Suppressor macrophage treated with lipopolysaccharide for 1 hour (primary cell): ENCODE measurements at regions not wholly inside any gene's neighbourhood (a gene's known extent, or its start where the extent isn't known, plus 50 kb on each side); places are given as distances from the start of the nearest gene placed in this dataset.

Experiments used
- DNase-seq, 3 donors: peaks; one replicate each; pipeline ENCODE4 v3.0.0-alpha.2; 2020 to 2022

DNA sequence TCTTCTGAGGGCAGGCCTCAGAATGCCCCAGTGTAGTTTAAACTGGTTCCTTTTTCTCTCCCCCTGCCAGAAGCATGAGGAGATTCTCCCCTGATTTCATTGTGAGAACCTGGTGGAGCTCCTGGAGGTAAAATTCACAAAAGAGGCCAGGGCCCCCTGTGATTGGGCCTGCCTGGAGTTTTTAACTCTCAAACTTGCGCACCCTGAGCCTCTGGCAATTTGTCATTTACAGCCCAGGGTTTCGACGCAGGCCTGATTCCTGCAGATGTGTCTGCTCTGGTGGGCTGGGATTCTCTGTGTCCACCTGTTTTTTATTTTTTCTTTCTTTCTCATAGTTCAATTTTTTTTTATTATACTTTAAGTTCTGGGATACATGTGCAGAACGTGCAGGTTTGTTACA lies 157.9 kb downstream of the ASB1 start:
- DNase-seq, result no peak

DNA sequence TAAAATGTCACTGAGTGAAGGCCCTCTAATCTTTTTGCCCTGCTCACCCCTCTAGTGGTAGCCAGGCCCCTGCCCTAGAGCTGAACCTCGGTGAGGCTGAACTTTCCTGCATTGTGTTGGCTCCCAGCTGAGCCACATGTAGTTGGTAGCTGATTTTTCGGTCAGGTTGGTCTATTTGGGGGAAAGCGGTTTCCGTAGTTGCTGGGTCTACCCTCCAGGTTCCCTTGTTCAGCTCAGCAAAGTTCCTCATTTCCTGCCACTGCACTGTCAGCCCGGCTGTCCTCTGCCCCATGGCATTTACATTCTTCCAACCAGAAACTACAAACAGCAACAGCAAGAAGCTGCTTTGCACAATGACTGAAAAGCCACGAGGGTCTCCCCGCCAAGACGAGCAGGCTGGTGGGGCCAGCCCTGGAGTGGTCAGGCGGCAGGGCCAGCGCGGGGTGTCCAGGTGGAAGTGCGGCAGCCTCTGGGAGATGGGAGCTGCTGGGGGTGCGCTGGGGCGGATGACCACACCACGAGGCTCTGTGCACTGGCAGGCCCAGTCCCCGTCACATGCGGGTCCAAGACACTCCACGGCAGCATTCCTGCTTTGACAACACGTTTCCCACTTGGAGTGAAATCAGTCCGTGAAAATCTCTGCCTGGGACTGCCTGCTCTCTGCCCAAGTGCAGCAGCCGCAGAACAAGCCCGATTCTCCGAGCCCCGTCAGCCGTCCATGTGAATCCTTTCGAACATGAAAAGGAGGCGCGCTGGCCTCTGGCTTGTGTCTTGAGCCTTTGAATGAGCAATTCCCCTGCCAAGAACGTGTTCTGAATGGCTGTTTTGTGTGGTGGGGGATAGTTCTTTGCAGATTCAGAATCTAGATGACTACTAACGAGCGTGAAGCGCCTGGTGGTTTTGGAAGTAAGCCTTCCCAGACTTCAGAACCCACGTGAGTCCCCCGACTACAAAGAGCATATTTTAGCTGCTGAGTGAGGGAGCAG lies 159.4 kb downstream of the ASB1 start:
- no peak for DNase-seq

DNA sequence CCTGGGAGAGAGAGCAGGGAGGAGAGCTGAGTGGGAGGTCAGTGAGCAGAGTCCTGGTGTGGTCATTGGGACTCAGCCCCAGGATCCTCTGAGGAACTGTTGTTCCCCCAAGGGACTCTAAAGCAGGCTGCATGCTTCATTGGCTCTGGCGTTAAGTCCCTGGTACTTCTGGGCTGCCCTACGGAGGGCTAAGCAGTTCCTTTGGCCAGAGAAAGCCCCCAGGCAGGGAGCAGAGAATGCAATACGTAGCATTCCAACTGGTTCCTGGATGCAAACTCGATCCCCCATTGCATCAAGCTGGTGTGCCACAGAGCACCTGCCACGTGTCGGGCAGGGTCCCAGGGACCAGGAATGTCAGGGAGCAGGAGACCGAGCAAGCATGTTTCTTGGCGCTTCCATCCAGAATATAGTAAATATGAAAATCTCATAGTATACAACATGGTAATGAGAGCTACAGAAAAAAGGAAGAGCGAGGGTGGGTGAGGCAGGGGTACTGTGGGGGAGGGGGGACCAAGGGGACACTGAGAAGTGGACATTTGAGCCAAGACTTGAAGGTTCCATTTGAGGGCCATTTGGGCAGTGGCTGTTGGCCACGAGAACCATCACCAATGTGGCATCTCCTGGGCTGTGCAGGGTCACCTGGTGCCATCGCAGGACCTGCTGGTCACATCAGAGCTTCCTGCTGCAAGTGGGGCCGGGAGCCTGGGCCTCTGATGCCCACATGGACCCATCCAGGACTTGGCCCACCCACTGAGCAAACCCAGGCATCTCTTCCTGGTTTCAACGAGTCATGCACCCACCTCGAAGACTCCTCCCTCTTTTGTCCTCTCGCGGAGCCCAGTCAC lies 160.4 kb downstream of the ASB1 start:
- DNase-seq, result peak in 1 of 3 donors; percentile 8

DNA sequence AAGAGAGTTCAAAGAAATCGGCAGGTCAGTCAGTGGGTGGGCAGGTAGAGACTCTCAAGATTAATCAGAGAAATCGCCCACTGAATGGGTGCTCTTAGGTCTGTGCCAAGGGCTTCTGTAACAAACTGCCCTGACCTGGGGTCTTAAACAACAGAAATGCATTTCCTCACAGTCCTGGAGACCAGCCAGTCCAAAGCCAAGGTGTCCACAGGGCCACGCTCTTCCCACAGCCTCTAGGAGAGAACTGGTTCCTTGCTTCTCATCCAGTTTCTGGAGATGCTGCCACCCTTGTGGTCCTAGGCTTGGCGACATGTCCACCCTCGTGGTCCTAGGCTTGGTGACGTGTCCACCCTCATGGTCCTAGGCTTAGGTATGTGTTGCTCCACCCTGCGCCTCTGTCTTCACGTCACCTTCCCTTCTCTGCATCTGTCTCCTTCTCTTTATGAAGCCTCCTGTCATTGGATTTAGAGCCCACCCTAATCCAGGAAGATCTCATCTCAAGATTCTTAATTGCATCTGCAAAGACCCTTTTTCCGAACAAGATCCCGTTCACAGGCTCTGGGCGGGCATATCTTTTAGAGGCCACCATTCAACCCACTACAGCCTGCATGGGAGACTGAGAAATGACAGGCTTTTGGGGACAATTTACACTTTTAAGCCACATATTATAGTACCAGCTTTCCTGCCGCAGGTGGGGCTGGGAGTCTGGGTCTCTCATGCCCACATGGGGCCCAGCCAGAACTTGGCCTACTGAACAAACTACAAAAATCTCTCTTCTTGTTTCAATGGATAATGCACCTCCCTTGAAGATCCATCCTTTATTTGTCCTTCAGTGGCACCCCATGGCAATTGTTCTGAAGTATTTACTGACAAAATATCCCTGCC lies 161.3 kb downstream of the ASB1 start:
- no peak for DNase-seq

- DNase-seq, result no peak
These were observed 163.1 kb downstream of the ASB1 start for GRCh38 chr2:238589591-238590460.

DNA sequence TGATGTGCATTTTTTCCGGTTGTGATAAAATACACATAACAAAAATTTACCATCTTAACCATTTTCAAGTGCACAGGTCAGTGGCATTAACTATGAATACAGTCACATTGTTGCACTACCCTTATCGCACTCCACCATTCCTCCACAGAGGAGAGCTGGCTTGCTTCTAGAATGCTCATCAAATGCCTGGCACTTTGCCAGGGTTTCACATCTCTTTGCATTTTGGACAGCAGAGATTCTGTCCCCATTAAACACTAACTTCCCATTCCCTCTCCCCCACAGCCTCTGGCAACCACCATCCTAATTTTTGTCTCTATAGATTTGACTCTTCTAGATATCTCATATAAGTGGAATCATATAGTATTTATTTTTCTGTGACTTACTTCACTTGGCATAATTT lies 165.0 kb downstream of the ASB1 start:
- DNase-seq, result no peak

- no peak for DNase-seq
These were observed 166.5 kb downstream of the ASB1 start for GRCh38 chr2:238593236-238593635.

DNA sequence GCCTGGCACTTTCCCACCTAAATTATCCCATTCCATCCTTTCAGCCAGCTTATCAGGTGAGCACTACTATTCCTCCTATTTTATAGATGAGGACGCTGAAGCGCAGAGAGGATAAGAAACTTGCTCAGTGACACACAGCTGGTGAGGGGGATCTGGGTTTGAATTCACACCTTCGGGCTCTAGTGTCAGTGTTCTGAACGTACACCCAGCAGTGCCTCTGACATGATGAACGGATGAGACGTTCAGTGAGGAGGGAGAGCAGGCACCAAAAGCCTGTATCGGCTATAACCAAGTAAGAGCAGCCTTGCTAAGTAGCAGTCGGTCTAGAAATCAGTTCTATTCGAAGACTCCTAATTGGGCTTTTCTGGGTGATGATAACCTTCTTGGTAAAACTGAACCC lies 167.0 kb downstream of the ASB1 start:
- no peak for DNase-seq

DNA sequence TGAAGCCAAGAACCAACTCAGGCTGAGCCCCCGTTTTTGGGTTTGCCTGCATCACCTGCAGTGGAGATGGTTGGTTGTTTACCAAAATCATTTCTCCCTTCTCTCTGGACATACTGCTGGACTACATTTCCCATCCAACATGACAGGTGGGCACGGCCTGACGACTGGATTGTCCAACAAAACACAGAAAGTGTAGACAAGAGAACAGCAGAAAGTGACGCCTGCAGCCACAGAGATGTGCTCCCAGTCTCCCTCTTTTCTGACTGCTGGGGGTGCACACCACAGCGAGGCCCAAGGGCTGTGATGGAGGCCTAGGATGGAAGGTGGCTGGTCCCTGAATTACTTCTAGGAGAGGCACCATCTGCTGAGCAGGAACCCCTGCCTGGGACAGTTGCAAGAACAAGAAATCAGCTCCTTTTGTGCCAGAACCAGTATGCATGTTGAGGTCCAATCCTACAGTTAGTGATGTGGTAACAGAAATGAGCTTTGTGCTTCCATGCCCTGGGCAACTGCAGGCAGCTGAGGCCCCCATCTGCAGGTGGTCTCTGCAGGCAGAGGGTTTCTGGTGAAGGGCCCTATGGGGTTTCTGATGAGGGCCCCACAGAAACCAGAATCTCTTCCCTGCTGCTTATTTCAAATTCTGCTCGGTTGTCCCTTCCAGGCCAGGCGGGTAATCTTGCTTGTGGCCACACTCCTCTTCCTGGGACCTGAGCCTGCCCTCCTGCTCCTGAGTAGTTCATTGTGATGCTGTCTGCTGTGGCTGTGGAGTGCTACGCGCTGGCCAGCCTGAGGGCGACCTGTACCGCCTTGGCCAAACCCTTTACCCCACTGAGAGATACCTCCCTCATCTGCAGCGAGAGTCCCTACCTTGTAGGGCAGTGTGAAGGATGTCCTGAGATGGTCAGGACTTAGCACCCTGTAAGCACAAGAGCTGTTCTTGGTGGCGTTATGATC lies 168.3 kb downstream of the ASB1 start:
- no peak for DNase-seq

GRCh38 chr2:238595750-238596570 lies 169.2 kb downstream of the ASB1 start:
- DNase-seq, result no peak

DNA sequence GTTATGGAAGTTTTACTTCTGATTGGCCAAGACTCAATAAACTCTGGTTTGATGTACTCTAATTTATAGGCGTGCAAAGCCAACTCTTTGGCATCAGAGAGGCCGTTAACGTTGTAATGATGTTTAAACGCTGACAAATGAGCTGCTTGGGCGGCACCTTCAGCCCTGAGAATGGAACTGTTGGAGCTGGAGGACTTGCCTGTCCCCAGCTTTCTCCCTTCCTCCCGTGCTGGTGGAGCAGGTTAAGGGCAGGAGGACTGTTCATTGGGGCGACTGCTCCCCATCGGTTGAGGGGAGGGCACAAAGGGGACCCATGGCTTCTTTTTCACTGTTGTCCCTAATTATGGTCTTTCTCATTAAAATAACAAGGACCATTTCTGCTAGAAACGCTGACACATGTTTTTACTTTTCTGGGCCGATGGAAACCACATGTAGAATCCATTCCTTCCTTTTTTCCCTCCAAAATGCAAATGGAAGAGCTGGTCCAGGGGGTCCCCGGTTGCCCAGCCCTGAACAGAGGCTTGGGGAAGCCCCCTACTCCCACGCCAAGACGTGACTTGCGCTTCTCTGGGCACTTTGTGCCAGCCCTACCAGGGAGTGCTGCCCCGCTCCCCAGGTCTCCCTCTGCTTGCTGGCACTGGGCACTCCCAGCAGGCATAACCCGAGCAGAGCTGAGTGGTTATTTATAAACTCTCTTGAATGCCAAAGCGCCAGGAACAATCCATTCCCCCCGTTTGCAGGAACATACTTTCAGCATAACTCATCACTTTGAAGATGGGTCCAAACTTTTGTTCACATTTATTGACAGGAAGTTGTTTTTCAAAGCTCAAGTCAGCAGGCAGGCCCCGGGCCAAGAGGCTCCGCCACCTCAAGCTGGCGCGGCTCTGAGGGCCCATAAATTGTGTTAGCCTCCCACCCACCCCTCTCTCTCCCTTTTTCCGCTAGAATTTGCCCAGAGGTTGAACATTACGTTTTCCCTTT lies 170.1 kb downstream of the ASB1 start:
- no peak for DNase-seq

DNA sequence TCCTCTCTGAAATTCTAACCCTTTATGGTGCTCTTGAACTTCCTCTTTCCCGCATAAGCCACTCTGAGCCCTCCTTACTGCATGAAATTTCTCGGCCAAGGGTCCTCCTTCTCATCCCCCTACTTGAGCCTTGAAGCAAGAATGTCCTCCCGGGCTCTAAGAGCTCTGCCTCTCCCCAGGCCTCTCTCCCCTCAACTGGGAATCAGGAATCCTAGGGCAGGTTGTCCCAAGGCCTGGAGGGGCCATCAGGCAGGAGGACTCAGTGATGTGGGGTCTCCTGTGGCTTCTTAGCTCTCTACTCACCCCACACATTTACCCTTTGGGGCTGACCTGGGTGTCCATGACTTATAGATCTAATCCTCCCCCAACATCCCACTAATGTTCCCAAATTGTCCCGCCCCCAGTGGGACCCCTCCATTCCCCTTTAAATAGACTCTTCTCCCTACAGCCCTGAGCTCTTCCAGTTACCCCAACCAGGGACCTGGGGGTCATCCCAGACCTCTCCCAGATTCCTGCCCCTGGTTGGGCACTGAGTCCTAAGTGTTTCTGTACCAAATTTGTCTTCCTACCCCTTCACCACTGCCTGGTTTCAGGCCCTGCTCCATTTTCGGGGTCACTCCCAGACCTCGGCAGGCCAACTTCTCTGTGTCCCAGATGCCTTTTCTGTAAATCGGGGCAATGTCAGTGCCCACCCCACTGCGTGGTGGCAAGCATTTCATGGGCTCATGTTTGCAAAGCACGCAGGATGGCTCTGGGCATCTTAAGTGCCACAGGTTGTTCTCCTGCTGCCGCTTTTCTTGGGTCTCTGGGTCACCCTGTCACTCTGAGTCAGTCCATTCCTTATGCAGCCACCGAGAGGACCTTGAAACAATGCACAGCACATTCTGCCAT lies 171.2 kb downstream of the ASB1 start:
- DNase-seq, result no peak

DNA sequence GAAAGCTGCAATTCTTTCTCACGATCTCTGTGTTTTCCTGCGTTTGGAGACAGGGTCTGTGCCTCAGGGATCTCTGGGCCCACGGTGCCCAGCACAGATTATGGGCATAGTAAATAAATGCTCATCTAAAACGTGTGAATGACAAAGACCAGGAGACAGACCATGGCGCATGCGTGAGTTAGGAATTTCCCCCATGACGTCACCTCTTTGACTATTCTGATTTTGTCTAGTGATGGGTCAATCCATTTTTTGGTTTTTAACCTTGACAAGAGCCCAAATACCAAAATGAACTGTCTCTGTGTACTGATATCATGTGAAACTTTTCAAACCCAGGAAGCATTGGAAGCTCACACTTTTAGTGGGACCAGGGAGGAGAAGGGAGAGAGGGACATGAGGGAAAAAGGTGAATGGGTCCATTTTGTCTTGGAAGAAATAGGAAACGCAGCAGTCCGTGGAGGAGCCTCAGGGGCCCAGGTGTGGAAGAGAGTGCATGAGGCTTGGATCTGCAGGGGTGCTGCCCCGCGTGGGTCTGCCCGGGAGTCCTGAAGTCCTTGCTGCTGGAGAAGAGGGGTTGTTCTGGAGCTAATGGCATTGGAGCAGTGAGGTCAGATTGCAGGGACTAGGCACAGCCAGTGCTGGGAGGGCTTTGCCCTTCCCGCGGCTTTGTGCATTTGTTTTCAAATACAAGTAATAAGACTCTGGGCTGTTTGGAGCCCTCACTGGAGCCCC lies 172.2 kb downstream of the ASB1 start:
- peak in 2 of 3 donors; percentile 5 to 20 for DNase-seq

- no peak for DNase-seq
These were observed 173.1 kb downstream of the ASB1 start for GRCh38 chr2:238599549-238600505.
